ENCODE measurements at regions not wholly inside any gene's neighbourhood (a gene's known extent, or its start where the extent isn't known, plus 50 kb on each side); places are given as distances from the start of the nearest gene placed in this dataset.

DNA sequence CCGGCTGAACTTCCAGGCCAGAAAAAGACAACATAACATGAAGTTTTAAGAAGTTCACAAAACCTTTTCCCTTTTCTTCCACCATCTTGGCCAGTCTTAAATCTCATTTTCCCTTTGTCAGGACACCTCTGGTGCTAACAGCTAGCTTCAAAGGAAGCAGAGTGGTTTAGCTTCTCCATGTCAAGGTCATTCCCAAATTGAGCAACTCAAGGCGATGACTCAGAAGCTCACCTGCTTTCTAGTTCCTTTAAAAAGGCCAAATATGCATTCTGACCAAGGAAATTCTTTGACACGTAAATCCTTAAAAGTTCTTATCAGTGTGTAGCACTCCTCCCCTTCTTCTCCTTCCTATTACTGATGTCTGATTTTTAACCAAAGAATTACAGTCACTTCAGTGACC lies 69.6 kb upstream of the VGLL2 start:
- no peaks in the 10 kb centered on the region for H3K27me3 ChIP-seq (replicated peaks in 1 of 7)
- no peak for DNase-seq
- peaks cover 0 to 4% (median 0%) of the 10 kb centered on the region in 8 donors for H3K9me3 ChIP-seq
- TF ChIP-seq POLR2A (IDR thresholded peaks at IDR 0.05), result no peak
- TF ChIP-seq POLR2AphosphoS5 (IDR thresholded peaks at IDR 0.05), result no peak
- no peak overlapping the region for H3K4me3 ChIP-seq
- no peaks in the 10 kb centered on the region for H3K36me3 ChIP-seq
- intact Hi-C loops (cut with DNase I; ENCODE audit: low total_unique reads), result no loop called here
- WGBS, 5 donors, result 44 to 52% (median 45%) methylated on average over 3 of the region's 3 CpGs
- no peaks in the 10 kb centered on the region for H3K4me1 ChIP-seq
- H3K27ac ChIP-seq, result no peak overlapping the region

DNA sequence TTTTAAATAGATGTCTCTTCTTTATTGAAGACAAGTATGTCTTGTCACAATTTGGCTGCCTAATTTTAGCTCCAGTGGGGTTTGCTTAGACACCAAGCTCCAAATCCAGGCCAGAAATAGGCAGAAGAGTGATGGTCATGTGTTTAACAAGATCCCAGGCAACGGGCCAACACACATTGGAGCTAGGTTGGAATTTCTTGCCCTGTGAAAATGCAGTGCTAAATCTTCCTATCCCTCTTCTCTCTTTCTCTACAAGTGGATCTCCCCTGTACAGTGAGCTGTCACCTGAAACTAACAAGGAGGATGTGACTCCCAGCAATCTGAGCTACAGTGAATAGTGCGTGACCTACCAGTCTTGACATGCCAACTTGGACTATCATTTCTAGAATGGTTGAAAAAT lies 65.3 kb upstream of the VGLL2 start:
- no peaks in the 10 kb centered on the region for H3K27me3 ChIP-seq (replicated peaks in 1 of 7)
- H3K4me3 ChIP-seq, result no peak overlapping the region
- 75 to 94% (median 90%) methylated on average over 2 of the region's 2 CpGs for WGBS, 5 donors
- no peak overlapping the region for H3K27ac ChIP-seq
- H3K9me3 ChIP-seq, result no peaks in the 10 kb centered on the region
- intact Hi-C loops (cut with DNase I; ENCODE audit: low total_unique reads), result no loop called here
- DNase-seq, result no peak
- no peaks in the 10 kb centered on the region for H3K4me1 ChIP-seq
- no peaks in the 10 kb centered on the region for H3K36me3 ChIP-seq
- TF ChIP-seq POLR2AphosphoS5 (IDR thresholded peaks at IDR 0.05), result no peak
- TF ChIP-seq POLR2A (IDR thresholded peaks at IDR 0.05), result no peak
- TF ChIP-seq, protein P1, sequence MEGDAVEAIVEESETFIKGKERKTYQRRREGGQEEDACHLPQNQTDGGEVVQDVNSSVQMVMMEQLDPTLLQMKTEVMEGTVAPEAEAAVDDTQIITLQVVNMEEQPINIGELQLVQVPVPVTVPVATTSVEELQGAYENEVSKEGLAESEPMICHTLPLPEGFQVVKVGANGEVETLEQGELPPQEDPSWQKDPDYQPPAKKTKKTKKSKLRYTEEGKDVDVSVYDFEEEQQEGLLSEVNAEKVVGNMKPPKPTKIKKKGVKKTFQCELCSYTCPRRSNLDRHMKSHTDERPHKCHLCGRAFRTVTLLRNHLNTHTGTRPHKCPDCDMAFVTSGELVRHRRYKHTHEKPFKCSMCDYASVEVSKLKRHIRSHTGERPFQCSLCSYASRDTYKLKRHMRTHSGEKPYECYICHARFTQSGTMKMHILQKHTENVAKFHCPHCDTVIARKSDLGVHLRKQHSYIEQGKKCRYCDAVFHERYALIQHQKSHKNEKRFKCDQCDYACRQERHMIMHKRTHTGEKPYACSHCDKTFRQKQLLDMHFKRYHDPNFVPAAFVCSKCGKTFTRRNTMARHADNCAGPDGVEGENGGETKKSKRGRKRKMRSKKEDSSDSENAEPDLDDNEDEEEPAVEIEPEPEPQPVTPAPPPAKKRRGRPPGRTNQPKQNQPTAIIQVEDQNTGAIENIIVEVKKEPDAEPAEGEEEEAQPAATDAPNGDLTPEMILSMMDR (IDR thresholded peaks at IDR 0.05 in 8 of 11, conservative IDR thresholded peaks at IDR 0.05 in 3 of 11), result no peak

DNA sequence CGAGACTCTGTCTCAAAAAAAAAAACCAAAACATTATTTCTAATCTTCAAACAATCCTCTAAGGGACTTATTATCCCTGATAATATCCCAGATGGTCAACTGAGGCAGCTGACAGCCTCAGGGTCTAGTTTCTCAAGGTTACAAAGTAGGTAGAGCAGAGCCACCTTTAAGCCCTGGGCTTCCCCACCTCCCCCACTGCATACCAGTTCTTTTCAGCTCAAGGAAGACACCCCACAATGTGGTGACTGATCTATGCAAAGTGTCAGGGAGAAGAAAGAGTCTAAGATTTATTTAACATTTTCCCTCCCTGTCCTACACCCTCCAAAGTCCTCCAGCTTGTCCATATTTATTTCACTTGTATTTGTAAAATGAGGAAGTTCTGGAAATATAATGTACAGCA lies 60.5 kb upstream of the VGLL2 start:
- H3K36me3 ChIP-seq, result no peaks in the 10 kb centered on the region
- H3K9me3 ChIP-seq, result no peaks in the 10 kb centered on the region
- 80 to 89% (median 83%) methylated on average over 1 of the region's 1 CpG for WGBS, 5 donors
- intact Hi-C loops (cut with DNase I; ENCODE audit: low total_unique reads), result no loop called here
- DNase-seq, result no peak
- no peak overlapping the region for H3K4me3 ChIP-seq
- H3K27me3 ChIP-seq (replicated peaks in 1 of 7), result no peaks in the 10 kb centered on the region
- no peaks in the 10 kb centered on the region for H3K4me1 ChIP-seq
- no peak overlapping the region for H3K27ac ChIP-seq
- TF ChIP-seq, protein P1 (IDR thresholded peaks at IDR 0.05 in 8 of 11, conservative IDR thresholded peaks at IDR 0.05 in 3 of 11), result no peak
- TF ChIP-seq POLR2A (IDR thresholded peaks at IDR 0.05) (no peak), POLR2AphosphoS5 (IDR thresholded peaks at IDR 0.05) (no peak)

DNA sequence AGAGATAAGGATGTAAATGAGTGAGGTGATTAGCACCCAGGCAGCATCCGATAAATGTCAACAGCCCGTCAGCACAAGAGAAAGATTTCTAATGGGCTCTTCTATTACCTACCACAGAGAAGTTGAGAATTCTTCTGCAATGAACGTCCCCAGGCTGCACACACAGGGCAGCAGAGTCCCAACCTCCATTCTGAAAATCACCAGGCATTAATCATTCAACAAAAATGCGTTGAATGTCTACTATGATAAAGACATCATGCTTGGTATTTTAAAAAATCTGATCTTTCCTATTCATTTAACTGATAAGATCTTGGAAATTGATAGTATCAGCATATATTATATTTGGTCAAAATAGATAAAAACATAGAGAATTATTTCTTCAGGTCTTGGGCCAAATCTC lies 59.5 kb upstream of the VGLL2 start:
- peaks cover 0 to 4% (median 0%) of the 10 kb centered on the region in 8 donors for H3K9me3 ChIP-seq
- no peak overlapping the region for H3K27ac ChIP-seq
- intact Hi-C loops (cut with DNase I; ENCODE audit: low total_unique reads), result no loop called here
- TF ChIP-seq POLR2AphosphoS5 (IDR thresholded peaks at IDR 0.05), result no peak
- H3K27me3 ChIP-seq (replicated peaks in 1 of 7), result no peaks in the 10 kb centered on the region
- DNase-seq, result no peak
- no peak overlapping the region for H3K4me3 ChIP-seq
- H3K4me1 ChIP-seq, result no peaks in the 10 kb centered on the region
- 51 to 62% (median 58%) methylated on average over 4 of the region's 4 CpGs for WGBS, 5 donors
- no peaks in the 10 kb centered on the region for H3K36me3 ChIP-seq

DNA sequence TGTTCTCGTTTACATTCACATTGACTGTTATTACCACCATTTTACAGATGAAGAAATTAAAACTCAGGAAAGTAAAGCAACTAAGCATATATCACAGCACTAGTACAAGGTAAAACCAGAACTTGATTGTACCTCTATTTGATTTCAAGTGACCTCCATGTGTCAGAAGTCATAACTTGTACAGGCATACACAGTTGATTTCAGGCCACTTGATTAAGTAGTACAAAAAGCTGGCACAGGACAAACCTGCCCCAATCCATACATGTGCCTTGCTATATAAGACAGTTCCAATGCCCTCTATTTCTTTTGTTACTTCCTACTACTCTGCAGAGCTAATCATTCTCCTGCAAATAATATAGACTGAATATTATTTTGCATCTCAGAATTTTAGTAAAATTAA lies 58.8 kb upstream of the VGLL2 start:
- 79 to 83% (median 80%) methylated on average over 1 of the region's 1 CpG for WGBS, 5 donors
- intact Hi-C loops (cut with DNase I; ENCODE audit: low total_unique reads), result no loop called here
- Histone ChIP-seq H3K27me3 (replicated peaks in 1 of 7) (no peaks in the 10 kb centered on the region), H3K27ac (no peak overlapping the region), H3K36me3 (no peaks in the 10 kb centered on the region), H3K4me1 (no peaks in the 10 kb centered on the region), H3K9me3 (peaks cover 0 to 5% (median 0%) of the 10 kb centered on the region in 8 donors), H3K4me3 (no peak overlapping the region)
- no peak for DNase-seq
- TF ChIP-seq POLR2AphosphoS5 (IDR thresholded peaks at IDR 0.05) (no peak), POLR2A (IDR thresholded peaks at IDR 0.05) (no peak)
- TF ChIP-seq, protein P1 (IDR thresholded peaks at IDR 0.05 in 8 of 11, conservative IDR thresholded peaks at IDR 0.05 in 3 of 11), result no peak
